ENCODE measurements at regions not wholly inside any gene's neighbourhood (a gene's known extent, or its start where the extent isn't known, plus 50 kb on each side); places are given as distances from the start of the nearest gene placed in this dataset.

DNA sequence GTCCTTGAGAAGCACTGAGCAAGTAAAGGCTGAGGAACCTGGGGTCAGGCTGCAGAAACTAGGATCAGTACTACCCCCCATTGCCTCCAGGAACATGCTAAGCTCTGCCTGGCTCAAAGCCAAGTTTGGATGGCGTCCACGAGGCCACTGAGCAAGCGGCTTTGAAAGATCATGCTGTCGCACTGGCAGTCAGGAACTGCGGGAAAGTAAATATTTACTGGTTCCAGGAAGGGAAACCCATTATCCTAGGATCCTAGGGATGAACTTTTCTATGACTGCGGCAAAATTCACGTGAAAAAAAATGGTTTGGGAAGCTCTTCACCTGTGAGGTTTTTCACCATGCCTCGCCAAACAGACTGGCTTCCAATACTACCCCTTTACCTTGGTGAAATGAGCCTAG is 75.3 kb upstream of the PJA2 start:
- H3K9me3 ChIP-seq (ENCODE audit: insufficient read depth, low read length): no peaks in the 10 kb centered on the region
- no peak overlapping the region for H3K27ac ChIP-seq (ENCODE audit: low read depth, low read length)
- no peaks in the 10 kb centered on the region for H3K79me2 ChIP-seq (ENCODE audit: insufficient read depth, low read length)
- H3K4me3 ChIP-seq (ENCODE audit: insufficient read depth, low read length, poor library complexity, severe bottlenecking): no peak overlapping the region
- H2AFZ ChIP-seq (ENCODE audit: low read depth, low read length, severe bottlenecking): no peak overlapping the region
- no peak overlapping the region for H3K9ac ChIP-seq (ENCODE audit: low read length)
- H3K4me2 ChIP-seq (ENCODE audit: low read depth, low read length, poor library complexity, severe bottlenecking): no peak overlapping the region
- no peaks in the 10 kb centered on the region for H4K20me1 ChIP-seq (ENCODE audit: low read depth, low read length)
- H3K27me3 ChIP-seq (ENCODE audit: low read length): no peaks in the 10 kb centered on the region
- H3F3A ChIP-seq (ENCODE audit: insufficient read depth): no peaks in the 10 kb centered on the region
- TF ChIP-seq, protein P1, sequence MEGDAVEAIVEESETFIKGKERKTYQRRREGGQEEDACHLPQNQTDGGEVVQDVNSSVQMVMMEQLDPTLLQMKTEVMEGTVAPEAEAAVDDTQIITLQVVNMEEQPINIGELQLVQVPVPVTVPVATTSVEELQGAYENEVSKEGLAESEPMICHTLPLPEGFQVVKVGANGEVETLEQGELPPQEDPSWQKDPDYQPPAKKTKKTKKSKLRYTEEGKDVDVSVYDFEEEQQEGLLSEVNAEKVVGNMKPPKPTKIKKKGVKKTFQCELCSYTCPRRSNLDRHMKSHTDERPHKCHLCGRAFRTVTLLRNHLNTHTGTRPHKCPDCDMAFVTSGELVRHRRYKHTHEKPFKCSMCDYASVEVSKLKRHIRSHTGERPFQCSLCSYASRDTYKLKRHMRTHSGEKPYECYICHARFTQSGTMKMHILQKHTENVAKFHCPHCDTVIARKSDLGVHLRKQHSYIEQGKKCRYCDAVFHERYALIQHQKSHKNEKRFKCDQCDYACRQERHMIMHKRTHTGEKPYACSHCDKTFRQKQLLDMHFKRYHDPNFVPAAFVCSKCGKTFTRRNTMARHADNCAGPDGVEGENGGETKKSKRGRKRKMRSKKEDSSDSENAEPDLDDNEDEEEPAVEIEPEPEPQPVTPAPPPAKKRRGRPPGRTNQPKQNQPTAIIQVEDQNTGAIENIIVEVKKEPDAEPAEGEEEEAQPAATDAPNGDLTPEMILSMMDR (IDR thresholded peaks at IDR 0.05; ENCODE audit: insufficient read depth, low read length, poor library complexity, severe bottlenecking): no peak
- TF ChIP-seq EZH2phosphoT487 (conservative IDR thresholded peaks at IDR 0.05; ENCODE audit: low read length): no peak
- no peaks in the 10 kb centered on the region for H3K9me2 ChIP-seq (replicated peaks; ENCODE audit: insufficient read depth, low read length)
- no peaks in the 10 kb centered on the region for H3K36me3 ChIP-seq (ENCODE audit: low read length)

DNA sequence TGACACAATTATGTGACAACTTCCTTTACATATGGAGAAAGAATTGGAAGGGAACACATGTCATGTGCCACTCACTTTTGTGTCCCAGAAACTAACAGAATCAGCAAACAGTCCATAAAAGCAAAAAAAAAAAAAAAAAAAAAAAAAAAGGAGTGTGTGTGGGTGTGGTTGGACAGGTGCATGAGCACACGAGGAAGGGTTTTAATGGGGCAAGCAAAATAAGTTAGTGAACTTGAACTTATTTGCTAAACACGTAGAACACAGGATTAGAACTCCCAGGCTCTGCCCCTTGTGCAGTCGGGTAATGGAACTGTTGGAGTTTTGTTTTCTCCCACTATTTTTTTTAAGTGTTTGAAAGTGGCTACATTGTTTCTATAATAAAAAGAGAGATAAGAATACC is 74.8 kb upstream of the PJA2 start:
- Histone ChIP-seq H3K36me3 (ENCODE audit: low read length) (no peaks in the 10 kb centered on the region), H3K4me3 (ENCODE audit: insufficient read depth, low read length, poor library complexity, severe bottlenecking) (no peak overlapping the region), H3K9me3 (ENCODE audit: insufficient read depth, low read length) (no peaks in the 10 kb centered on the region), H3K27me3 (ENCODE audit: low read length) (no peaks in the 10 kb centered on the region), H3K79me2 (ENCODE audit: insufficient read depth, low read length) (no peaks in the 10 kb centered on the region), H3K9ac (ENCODE audit: low read length) (no peak overlapping the region), H4K20me1 (ENCODE audit: low read depth, low read length) (no peaks in the 10 kb centered on the region), H3K27ac (ENCODE audit: low read depth, low read length) (no peak overlapping the region), H3F3A (ENCODE audit: insufficient read depth) (no peaks in the 10 kb centered on the region), H3K9me2 (replicated peaks; ENCODE audit: insufficient read depth, low read length) (no peaks in the 10 kb centered on the region), H3K4me2 (ENCODE audit: low read depth, low read length, poor library complexity, severe bottlenecking) (no peak overlapping the region), H2AFZ (ENCODE audit: low read depth, low read length, severe bottlenecking) (no peak overlapping the region)
- no peak for TF ChIP-seq EZH2phosphoT487 (conservative IDR thresholded peaks at IDR 0.05; ENCODE audit: low read length)
- TF ChIP-seq, protein P1 (IDR thresholded peaks at IDR 0.05; ENCODE audit: insufficient read depth, low read length, poor library complexity, severe bottlenecking): no peak

DNA sequence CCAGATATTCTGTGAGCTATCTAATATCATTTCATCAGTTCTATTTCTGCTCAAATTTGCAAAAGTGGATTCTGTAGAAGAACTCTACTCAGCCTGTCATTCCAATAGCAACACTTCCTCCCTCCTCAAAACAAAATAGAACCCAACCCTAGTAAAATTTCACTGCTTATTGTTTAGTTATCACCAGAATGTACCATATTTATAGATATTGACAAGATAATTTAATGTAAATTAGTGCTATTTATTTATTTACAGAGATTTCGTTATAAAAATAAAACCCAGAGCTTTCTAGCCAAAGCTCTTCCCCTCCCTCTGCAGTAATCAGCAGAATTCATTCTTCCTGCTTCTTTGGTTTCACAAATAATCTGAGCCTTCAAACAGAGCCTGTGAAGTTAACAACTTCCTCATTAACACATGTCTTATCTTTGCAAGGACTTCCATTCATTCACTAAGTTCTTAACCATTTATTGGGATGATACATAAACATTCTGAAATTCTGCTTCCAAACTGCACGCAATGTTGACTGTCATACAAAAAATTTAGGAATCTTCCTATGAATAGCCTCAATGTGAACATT is 73.7 kb upstream of the PJA2 start:
- Histone ChIP-seq H3K36me3 (ENCODE audit: low read length) (no peaks in the 10 kb centered on the region), H3K9me2 (replicated peaks; ENCODE audit: insufficient read depth, low read length) (no peaks in the 10 kb centered on the region), H2AFZ (ENCODE audit: low read depth, low read length, severe bottlenecking) (no peak overlapping the region), H3K4me3 (ENCODE audit: insufficient read depth, low read length, poor library complexity, severe bottlenecking) (no peak overlapping the region), H3F3A (ENCODE audit: insufficient read depth) (no peaks in the 10 kb centered on the region), H3K9ac (ENCODE audit: low read length) (no peak overlapping the region), H4K20me1 (ENCODE audit: low read depth, low read length) (no peaks in the 10 kb centered on the region), H3K27ac (ENCODE audit: low read depth, low read length) (no peak overlapping the region), H3K27me3 (ENCODE audit: low read length) (no peaks in the 10 kb centered on the region), H3K9me3 (ENCODE audit: insufficient read depth, low read length) (no peaks in the 10 kb centered on the region), H3K79me2 (ENCODE audit: insufficient read depth, low read length) (no peaks in the 10 kb centered on the region), H3K4me2 (ENCODE audit: low read depth, low read length, poor library complexity, severe bottlenecking) (no peak overlapping the region)
- TF ChIP-seq, protein P1 (IDR thresholded peaks at IDR 0.05; ENCODE audit: insufficient read depth, low read length, poor library complexity, severe bottlenecking): no peak
- TF ChIP-seq EZH2phosphoT487 (conservative IDR thresholded peaks at IDR 0.05; ENCODE audit: low read length): no peak

Measured in SU-DHL-6 (cell line).